SKM-1 (cell line): ENCODE measurements at regions not wholly inside any gene's neighbourhood (a gene's known extent, or its start where the extent isn't known, plus 50 kb on each side); places are given as distances from the start of the nearest gene placed in this dataset.

Experiments
- DNase-seq: peaks from one replicate; lab custom pipeline; 2025; ENCODE audit not compliant: unreplicated experiment; lab: John Stamatoyannopoulos, UW

GRCh38 chr10:131786756-131787605, 113.8 kb upstream of the PPP2R2D start:
- DNase-seq: no peak

DNA sequence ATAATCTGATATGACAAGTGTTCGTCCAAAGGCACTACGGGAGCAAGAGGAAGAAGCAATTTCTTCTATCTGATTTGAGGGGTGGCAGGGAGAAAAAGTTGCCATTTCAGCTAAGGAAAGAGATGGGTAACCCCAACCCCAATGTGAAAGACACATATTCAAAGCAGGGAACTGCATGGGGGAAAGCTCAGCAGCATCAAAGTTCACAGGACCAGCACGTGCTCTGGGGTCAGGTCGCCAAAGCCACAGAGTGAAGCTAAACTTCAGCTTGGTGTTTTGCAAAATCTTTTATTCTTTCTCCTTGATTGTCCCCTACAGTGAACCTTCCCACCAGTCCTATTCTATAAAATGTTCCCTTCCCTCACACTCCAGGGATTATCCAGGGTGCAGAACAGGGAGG, 112.8 kb upstream of the PPP2R2D start:
- no peak for DNase-seq

DNA sequence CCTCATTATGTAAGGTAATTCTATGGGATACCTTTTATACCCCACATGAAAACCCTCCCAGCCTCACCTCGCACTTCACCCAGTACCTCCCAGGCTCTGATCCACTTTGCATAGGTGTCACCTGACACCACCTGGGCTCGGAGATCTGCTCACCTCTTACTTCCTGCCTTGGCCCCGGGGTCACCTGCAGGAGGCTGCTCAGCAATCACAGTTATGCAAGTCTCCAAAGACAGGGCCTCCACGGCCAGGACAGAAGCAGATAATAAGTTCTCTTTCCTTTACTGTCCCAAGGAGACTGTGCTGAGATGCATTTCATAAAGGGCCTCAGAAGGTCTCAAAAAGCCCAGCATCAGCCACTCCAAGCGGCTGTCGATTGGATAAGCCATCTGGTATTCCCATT, 112.4 kb upstream of the PPP2R2D start:
- no peak for DNase-seq

GRCh38 chr10:131789516-131789915, 111.3 kb upstream of the PPP2R2D start:
- DNase-seq: no peak

DNA sequence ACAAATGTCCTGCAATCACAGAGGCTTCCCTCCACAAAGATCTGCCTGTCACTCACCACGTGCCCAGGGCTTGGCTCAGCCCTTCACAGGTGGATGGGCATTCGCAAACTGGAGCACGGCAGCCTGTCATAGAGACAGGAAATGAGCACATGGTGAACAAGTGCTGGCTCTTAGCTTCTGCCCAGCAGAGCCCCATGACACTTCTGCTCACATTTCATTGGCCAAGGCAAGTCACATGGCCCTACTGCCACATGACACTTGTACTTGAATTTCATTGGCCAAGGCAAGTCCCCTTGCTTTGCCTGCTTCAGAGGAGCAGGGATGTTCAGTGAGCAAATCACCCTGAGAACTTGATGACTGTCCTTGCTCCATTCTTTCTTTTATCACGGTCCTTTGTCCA, 110.8 kb upstream of the PPP2R2D start:
- DNase-seq: no peak

DNA sequence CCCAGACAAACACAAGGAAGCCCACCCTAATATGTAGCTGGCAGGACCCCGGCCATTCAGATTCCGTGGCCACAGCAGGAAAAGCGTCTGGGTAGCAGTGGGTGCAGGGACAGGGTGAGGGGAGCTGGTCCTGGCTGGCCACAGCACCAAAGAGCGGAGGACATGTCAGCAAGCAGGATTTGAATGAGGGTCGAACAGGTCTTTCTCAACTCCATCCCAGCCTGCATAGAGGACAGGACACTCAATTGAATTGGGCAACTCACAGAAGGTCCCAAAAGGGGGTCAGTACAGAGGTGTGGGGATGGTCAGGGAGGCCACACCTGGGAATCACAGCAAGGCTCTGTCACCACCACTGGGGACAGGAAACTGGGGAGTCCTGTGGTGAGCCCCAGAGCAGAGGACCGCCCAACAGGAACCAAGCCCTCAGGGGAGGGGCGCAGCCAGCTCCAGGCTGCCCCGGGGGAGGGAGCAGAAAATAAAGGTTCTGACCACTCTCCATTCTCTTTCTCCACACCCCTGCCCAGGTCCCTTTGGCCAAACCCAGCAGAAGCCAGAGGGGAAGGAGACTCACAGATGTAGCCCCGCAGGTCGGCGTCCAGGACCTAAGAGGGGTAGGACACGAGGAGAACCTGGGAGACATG, 108.7 kb upstream of the PPP2R2D start:
- DNase-seq: no peak

GRCh38 chr10:131792809-131793208, 108.0 kb upstream of the PPP2R2D start:
- no peak for DNase-seq

DNA sequence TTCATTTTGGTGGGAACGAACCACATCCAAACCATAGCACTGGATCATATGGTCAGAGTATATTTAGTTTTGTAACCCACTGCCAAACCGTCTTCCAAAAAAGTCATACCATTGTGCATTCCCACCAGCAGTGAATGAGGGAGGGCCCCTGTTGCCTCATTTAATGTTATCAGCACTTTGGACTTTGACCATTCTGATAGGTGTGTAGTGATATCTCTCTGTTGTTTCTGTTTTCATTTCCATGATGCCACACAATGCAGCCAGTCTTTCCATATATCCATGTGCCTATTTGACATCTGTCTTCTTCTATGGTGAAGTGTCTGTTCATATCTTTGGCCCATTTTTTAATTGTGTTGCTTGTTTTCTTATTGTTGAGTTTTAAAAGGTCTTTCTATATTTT, 105.0 kb upstream of the PPP2R2D start:
- no peak for DNase-seq

DNA sequence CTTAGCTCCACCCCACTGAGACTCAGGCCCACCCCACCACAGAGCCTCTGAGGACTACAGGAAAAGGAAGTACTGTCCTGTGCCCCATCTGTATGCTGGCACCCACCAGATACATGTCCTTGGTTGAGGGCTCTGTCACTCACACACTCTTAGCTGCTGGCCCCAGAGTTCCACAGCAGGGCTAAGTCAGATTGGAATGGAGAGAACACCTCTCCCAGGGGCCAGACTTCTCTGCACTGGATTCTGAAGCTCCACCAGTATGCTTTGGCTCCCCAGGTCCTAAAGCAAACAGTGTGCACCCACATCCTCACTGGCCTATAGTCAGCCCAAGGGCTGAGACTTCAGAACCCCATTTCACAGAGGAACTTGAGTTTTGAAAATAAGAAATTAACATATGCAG, 103.2 kb upstream of the PPP2R2D start:
- no peak for DNase-seq

- DNase-seq: no peak
Observed at GRCh38 chr10:131799429-131799828, 101.4 kb upstream of the PPP2R2D start.

- no peak for DNase-seq
Observed at GRCh38 chr10:131802156-131802915, 98.5 kb upstream of the PPP2R2D start.

DNA sequence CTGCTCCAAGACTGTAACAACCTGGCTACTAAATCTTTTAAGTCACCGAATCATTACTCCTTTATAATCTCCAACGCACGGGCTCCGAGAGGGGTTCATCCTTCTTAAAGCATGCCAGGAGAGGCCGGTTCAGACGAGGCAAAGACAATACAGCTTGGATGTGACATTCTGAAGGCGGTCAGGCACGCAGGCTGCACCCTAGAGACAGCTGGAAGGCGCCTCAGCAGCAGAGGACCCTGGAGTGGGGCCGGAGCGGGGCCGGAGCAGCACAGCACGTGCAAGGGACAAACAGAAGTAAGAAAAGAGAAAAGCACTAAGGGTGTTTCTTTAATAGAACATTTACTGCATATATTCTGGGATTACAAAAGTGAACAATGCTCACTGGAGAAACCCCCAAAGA, 97.8 kb upstream of the PPP2R2D start:
- no peak for DNase-seq

DNA sequence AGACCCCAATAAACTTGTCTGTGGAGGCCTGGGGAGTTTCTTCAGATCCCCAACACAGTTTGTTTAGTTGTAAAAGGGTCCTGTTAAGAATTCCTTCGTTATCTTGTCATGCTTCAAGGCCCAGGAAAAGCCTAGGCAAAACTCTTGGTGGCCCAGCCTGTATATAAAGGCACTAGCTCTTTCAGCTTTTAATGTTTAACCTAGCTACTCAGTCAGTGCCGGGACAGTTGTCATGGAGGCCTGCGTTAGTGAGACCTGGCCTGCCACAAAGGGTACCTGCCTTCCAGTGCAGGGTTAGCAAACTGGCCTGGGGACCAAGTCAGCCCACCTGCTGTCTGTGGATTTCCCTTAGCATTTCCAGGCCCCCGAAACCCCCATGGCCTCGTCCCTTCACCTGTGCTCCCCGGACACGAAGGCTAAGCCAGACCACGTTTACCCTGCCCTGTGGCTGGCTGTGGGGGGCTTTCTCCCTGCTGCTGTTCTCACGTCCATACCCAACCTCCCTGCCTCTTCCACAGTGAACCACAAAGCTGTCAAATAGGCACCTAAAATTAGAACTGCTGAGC, 96.9 kb upstream of the PPP2R2D start:
- no peak for DNase-seq

DNA sequence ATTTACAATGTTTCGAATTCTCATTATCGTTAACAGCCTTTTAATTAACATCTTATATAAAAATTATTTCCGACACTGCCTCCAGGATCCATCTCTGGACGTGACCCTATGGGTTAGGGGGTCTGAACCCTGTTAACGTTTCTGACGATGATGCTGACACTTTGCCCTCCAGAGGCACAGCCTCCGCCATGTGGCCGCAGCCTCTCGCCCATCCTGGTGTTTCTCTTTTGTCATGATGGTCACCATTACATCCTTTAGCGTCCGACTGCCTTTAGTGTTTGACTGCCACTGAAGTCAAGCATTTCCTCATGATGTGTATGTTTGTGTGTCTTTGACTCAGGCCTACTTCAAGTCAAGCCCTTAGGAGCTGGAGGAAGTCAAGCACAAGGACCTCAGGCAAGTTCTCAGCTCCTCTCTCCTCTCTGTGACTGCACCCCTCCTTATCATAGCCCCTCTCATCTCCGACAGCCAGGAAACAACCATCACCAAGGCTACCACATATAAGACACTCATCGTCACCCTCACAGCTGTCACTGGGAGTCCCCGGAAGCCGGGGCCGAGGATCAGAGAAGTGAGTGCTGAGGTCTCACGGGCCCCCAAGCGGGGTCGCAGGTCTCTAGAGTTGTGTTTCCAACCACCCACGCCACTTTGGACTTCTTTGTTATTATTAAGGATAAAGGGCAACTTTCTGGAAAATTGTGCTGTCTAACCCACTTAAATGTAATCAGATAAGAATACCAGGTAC, 96.1 kb upstream of the PPP2R2D start:
- DNase-seq: no peak

GRCh38 chr10:131805696-131806095, 95.1 kb upstream of the PPP2R2D start:
- no peak for DNase-seq

DNA sequence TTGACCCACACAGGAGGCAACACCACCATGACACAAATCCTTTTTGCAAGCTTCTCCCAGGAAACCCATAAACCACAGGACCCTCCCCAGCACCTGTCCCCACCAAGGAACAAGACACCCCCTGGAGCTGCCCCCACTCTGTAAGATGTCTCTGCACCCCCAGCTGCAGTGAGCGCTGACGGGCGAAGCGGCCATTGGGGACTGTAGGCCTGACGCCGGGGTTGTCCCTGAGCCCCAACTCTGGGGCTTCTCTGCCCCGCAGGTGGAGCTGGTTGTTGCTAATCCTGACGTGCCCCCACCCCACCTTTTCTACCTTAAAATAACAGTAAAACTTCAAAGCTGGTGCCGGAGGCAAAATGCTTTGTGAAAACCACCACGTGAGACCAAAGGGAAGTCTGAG, 94.7 kb upstream of the PPP2R2D start:
- no peak for DNase-seq

DNA sequence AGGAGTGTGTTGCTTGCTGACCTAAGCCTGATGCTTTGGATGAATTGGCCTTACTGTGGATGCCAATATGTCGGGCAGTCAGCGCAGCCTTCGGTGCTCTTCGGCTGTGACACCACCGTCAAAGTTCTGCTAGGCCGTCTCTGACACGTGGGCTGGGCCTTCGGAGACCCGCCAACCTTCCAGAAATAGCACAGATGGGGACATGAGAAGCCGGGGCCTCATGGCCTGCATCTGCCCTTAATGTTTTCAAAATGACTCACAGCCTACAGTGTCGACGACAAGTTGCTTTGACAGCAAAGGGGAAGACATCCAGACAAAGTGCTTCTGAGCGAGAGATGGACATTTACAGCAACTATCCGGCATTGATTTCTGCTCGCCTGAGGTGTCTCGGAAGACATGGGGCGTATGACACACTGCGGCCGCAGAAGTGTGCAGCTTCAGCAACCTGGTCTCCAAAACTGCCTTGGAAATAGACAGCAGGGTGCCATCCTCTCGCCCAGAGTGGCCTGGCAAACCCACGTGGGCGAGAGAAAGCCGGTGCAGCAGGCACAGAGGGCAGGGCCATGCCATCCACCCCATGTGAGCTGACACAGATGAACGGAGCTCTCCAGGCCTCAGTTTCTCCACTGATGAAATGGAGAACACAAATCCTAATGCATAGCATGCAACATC, 94.0 kb upstream of the PPP2R2D start:
- DNase-seq: no peak

DNA sequence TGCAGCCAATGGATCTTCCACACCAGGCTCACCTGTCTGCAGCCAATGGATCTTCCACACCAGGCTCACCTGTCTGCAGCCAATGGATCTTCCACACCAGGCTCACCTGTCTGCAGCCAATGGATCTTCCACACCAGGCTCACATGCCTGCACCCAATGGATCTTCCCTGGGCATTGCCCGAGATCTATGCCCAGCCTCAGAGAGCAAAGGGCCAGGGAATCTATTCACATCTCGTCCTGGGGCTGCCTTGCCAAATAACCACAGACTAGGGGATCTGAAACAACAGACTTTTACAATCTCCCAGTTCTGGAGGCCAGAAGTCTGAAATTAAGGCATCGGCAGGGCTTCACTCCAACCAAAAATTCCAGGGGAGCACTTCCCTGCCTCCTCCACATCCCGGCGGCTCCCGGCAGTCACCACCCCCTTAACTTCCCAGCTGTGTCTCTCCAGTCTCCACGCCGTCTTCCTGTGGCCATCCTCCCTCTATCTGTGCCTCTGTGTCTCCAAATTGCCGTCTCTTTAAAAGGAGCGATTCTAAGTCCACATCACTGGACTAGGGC, 92.4 kb upstream of the PPP2R2D start:
- no peak for DNase-seq

GRCh38 chr10:131810036-131810804, 90.6 kb upstream of the PPP2R2D start:
- DNase-seq: no peak
